Activated naive CD4-positive, alpha-beta T cell treated with anti-CD3 and anti-CD28 coated beads, Interleukin-2, amount 50 U/mL, for 24 hours (primary cell): ENCODE measurements at regions not wholly inside any gene's neighbourhood (a gene's known extent, or its start where the extent isn't known, plus 50 kb on each side); places are given as distances from the start of the nearest gene placed in this dataset.
A peak's percentile ranks its signal among the peaks of the same experiment; 100 is the strongest.

Experiments
- H3K27ac Mint-ChIP-seq: one replicate; pipeline ENCODE4 v1.8.0; 2021; ENCODE audit warnings: mild to moderate bottlenecking, mixed read lengths
- H3K27me3 Mint-ChIP-seq: one replicate; pipeline ENCODE4 v1.8.0; 2021; ENCODE audit warnings: mixed read lengths
- H3K36me3 Mint-ChIP-seq: one replicate; pipeline ENCODE4 v1.8.0; 2021; ENCODE audit warnings: mixed read lengths
- H3K4me1 Mint-ChIP-seq: one replicate; pipeline ENCODE4 v1.8.0; 2021; ENCODE audit warnings: mixed read lengths
- H3K4me3 Mint-ChIP-seq: one replicate; pipeline ENCODE4 v1.8.0; 2021; ENCODE audit warnings: mild to moderate bottlenecking, mixed read lengths
- H3K9me3 Mint-ChIP-seq: one replicate; pipeline ENCODE4 v1.8.0; 2021; ENCODE audit warnings: mixed read lengths

DNA sequence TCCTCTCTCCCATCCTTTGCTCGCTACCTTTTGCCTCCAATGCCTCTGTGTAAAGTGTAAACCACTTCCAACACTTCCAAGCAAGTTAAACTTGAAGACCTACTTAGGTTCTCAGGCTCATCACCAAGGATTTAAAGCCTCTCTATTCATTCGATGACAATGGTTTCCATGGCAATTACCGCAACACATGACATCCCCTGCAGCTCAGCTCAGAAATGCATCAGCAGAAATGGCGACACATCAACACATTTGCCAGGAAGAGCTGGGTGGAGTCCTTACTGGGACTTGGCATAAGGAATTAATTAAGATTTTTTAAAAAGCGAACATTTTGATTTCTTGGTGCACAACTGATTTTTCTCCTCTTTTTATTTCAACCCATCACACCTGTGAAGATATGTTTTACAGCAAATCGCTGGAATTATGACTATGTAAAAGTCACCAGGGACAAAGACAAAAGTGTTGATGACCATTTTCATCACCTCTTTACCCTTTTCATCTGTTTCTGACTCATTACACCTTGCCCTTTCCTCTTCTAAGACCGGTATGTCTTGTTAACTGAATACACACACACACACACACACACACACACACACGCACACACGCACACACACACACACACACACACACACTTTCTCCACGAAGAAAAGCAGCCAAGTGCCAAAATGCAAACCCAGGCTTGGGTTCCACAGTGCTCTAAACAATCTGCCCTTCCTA lies 453.4 kb upstream of the CELF2 start:
- Mint-ChIP-seq H3K4me1 (no peaks in the 10 kb centered on the region), H3K27me3 (peaks cover 12% of the 10 kb centered on the region), H3K4me3 (no peak overlapping the region), H3K27ac (no peak overlapping the region), H3K36me3 (no peaks in the 10 kb centered on the region), H3K9me3 (peaks cover 10% of the 10 kb centered on the region)

DNA sequence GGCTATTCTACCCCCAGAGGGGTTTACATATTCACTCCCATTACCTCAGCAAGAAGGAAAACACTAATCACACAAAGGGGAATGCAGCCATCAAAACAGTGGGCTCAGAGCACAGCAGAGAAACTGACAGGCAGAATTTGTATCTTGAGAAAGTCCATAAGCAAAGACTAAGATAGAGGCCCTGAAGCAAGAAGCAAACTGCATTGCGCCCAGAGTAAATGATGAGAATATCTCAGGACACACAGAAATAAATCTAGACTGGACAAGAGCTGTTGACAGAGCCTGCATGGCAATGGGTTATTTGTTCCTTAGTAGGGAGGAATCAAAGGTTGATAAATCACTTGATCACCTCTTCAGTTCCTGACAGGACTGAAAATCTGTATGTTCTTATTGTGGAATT lies 440.7 kb upstream of the CELF2 start:
- no peaks in the 10 kb centered on the region for H3K4me1 Mint-ChIP-seq
- H3K27ac Mint-ChIP-seq, result no peak overlapping the region
- H3K27me3 Mint-ChIP-seq, result peaks cover 9% of the 10 kb centered on the region

DNA sequence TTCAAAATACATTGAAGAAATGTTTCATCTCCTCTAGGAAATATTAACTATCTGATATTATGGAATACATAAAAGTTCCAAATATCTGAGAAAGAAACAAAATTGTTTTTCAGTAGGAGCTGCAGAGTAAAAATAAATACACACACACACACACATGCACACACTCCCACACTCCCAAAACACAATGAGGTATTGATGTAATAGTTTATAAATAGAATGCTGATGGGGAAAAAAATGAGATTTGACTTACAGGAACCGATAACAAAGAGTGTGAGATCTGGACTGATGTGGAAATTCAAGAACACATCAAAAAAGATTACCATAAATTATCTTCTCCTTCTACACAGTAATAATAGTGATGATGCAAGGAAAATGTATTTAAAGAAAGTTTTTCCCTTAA lies 438.0 kb upstream of the CELF2 start:
- Mint-ChIP-seq H3K27ac (no peak overlapping the region), H3K4me1 (no peaks in the 10 kb centered on the region), H3K36me3 (no peaks in the 10 kb centered on the region), H3K4me3 (no peak overlapping the region), H3K9me3 (no peaks in the 10 kb centered on the region), H3K27me3 (peaks cover 14% of the 10 kb centered on the region)

More for the DNA sequence above, 440.7 kb upstream of the CELF2 start:
- Mint-ChIP-seq H3K9me3 (no peaks in the 10 kb centered on the region), H3K36me3 (no peaks in the 10 kb centered on the region), H3K4me3 (no peak overlapping the region)

DNA sequence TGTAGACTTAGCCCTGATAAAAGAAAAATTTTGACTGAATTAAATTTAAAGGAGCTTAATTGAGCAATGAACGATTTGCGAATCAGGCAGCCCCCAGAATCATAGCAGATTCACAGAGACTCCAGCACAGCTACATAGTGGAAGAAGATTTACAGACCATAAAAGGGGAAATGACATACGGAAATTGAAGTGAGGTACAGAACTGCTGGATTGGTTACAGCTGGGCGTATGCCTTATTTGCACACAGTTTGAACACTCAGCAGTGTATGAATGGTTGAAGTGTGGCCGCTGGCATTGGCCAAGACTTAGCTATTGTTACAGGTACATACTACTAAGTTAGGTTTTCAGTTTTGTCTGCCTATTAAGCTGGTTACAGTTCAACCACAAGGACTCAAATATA lies 433.5 kb upstream of the CELF2 start:
- Mint-ChIP-seq H3K27ac (no peak overlapping the region), H3K27me3 (peaks cover 15% of the 10 kb centered on the region), H3K36me3 (no peaks in the 10 kb centered on the region), H3K4me3 (no peak overlapping the region), H3K4me1 (no peaks in the 10 kb centered on the region), H3K9me3 (no peaks in the 10 kb centered on the region)

DNA sequence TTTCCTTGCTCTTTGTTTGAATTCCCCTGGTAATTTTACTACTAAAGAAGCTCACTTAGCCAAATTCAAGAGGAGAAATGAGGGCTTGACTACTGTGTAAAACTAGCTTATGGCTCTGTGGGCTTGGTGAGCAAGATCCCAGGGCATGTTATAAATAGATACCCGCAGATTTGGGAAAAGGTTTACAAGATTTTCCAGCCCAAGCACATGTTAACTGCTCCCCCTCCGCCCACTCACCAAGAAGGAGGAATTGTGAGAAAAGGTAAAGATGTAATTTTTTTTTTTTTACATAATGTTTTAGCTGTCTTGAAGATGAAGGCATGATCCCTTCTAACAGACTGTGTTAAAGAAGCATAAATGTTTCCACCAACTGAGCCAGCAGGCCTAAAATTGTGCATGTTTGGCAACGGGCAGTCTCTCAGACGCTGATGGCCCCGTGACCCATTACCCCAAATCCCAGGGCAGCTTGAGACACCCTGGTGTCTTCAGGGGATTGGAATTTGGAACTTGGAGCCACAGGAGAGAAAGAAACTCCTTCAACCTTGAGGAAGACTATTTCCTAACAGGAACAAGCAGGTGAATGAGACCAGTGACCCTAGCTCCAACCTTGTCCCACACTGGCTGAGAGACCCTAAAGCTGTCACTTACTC lies 429.8 kb upstream of the CELF2 start:
- H3K27ac Mint-ChIP-seq, result no peak overlapping the region
- peaks cover 16% of the 10 kb centered on the region for H3K27me3 Mint-ChIP-seq
- H3K36me3 Mint-ChIP-seq, result no peaks in the 10 kb centered on the region
- H3K4me1 Mint-ChIP-seq, result no peaks in the 10 kb centered on the region
- H3K9me3 Mint-ChIP-seq, result no peaks in the 10 kb centered on the region
- no peak overlapping the region for H3K4me3 Mint-ChIP-seq

DNA sequence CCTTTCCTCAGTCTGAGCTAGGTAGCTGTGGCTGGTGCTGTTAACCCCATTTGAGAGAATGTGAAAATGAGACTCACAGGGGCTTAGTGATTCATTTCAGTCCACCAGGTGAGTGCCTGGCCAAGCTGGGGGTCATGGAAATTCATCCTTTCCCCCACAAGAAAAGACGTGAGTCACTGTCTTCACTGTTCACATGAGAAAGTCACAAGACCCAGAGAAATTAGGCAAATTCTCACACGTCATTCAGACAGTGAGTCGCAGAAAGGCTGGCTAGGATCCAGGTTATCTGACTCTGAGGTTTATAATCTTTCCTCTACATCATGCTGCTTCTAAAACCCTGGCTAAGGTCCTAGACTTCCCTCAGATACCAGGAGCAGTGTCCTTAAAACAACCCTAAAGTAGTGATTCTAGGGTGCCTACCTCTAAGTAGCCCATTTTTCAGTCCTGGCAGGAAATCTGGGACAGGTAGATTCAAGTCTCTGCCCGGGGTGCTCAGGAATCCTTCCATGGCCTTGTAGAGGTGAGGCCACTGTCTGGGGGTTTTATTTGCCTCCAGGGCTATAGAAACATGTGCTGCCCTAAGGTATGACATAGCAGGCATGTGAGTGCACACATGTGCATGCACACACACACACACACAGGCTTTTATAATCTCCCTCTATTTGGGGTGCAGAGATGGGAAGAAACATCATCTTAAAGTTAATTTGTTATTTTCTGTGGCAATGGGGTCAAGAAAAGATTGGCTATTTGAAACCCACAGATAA lies 427.9 kb upstream of the CELF2 start:
- Mint-ChIP-seq H3K4me1 (no peaks in the 10 kb centered on the region), H3K27ac (peak overlapping the region; percentile 8), H3K9me3 (no peaks in the 10 kb centered on the region), H3K4me3 (no peak overlapping the region), H3K27me3 (peaks cover 12% of the 10 kb centered on the region), H3K36me3 (no peaks in the 10 kb centered on the region)

DNA sequence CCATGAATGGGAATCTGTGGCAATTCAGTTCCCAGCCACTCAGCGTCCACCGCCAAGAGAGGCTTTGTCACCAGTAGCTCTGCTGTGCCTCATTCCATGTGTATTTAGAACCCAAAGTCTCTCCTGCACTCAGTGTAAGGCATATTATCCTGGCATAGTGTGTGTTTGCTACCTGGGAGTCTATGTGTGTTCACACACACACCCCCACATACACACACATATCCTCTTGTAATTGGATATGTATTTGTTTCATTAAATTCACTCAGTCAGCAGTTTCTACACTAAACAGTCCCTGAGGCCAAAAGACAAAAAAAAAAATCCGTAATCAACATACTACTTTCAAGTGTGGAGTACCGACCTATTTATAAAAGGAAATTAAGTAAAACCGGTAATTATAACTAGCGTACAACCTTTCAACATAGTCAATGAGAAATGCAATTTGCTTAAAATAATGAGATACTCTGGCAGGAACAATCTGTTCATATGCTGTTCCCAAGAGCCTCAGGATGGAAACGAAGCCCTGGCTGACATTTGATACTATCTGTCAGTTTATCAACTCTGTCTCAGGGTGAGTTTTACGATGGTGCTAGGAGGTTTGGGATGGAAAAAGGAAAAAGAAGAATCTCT lies 425.8 kb upstream of the CELF2 start:
- H3K9me3 Mint-ChIP-seq, result no peaks in the 10 kb centered on the region
- no peaks in the 10 kb centered on the region for H3K36me3 Mint-ChIP-seq
- no peak overlapping the region for H3K27ac Mint-ChIP-seq
- H3K4me3 Mint-ChIP-seq, result no peak overlapping the region
- peaks cover 10% of the 10 kb centered on the region for H3K27me3 Mint-ChIP-seq
- no peaks in the 10 kb centered on the region for H3K4me1 Mint-ChIP-seq

DNA sequence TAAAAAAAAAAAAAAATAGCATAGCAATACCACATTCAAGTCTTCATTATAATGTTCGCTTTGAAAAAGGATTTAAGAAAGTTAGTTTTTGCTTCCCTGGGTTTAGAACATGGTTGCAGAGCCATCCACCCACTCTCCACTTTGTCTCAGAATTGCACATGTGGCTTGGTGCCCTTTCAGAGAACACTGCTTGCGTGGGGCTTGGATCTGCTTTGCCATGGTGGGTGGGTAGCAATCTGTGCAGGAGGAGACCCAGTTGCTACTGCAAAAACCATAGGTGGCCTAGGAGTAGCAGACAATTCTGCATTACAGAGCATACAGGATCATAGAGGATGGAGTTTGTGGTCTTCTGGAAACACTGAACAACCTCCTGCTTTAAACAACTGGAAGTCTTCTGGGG lies 421.4 kb upstream of the CELF2 start:
- H3K4me3 Mint-ChIP-seq, result no peak overlapping the region

DNA sequence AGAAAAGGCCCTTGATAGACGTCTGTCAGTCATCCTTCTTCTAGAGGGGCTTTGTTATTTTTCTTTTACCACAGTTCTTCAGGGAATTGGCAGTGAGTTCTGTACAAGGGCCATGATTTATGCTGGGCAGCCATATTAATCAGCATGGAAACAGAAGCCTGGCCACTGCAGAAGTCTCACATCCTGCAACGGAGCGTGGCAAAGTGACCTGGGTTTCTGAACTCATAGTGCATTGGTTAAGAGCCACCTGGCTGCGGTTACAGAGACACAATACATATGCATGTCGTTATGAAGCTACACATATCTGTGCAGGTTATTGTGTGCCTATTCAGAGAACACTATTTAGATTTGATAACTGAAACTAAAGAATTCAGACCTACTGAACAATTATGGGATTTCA lies 419.4 kb upstream of the CELF2 start:
- Mint-ChIP-seq H3K9me3 (no peaks in the 10 kb centered on the region), H3K27me3 (peaks cover 9% of the 10 kb centered on the region), H3K4me3 (no peak overlapping the region), H3K4me1 (no peaks in the 10 kb centered on the region), H3K36me3 (no peaks in the 10 kb centered on the region), H3K27ac (no peak overlapping the region)

More for the DNA sequence above, 421.4 kb upstream of the CELF2 start:
- Mint-ChIP-seq H3K4me1 (no peaks in the 10 kb centered on the region), H3K9me3 (no peaks in the 10 kb centered on the region), H3K36me3 (no peaks in the 10 kb centered on the region), H3K27me3 (peaks cover 8% of the 10 kb centered on the region), H3K27ac (no peak overlapping the region)

DNA sequence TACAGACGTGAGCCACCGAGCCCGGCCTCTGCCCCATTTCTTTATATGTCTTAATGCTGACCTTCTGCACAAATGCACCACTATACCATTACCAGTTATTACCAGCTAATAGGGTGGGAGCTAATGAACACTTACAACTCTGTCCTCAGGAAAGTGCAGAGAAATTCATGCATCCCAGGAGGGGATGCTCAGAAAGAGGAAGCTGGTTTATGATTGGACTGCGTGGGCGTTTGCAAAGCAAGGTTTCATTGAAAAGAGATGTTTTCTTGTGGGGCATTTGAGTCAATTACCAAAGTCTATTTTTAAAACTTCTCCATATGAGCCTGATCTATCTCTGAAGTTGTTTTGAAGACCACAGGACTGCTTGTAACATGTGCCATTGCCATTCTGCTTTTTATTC lies 417.7 kb upstream of the CELF2 start:
- Mint-ChIP-seq H3K4me3 (no peak overlapping the region), H3K27me3 (peaks cover 13% of the 10 kb centered on the region), H3K36me3 (no peaks in the 10 kb centered on the region)

DNA sequence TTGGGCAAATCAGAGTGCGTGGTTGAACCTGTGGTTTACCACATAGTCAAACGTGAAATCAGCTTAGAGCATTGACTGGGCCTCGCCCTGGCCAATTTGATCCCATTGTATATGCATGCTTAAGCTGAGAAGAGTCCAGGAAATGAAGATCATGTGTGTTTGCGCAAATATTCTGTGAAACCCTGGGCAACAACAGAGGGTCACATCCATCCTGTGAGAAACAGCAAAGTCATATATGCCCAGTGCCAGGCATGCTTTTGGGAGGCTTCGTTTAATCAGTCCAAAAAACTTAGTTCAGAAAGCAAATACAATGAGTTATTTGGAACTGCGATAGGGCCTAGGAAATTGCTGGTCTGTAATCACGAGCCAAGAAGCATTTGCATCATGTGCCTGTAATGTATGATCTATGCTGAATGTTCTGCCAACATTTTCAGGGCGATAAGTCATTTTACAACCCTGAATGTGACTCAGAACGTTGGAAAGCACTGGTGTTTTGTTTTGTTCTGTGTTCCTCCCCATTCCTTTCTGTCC lies 412.1 kb upstream of the CELF2 start:
- H3K9me3 Mint-ChIP-seq, result no peaks in the 10 kb centered on the region
- H3K36me3 Mint-ChIP-seq, result no peaks in the 10 kb centered on the region

More for the DNA sequence above, 417.7 kb upstream of the CELF2 start:
- no peak overlapping the region for H3K27ac Mint-ChIP-seq
- no peaks in the 10 kb centered on the region for H3K9me3 Mint-ChIP-seq
- no peaks in the 10 kb centered on the region for H3K4me1 Mint-ChIP-seq

DNA sequence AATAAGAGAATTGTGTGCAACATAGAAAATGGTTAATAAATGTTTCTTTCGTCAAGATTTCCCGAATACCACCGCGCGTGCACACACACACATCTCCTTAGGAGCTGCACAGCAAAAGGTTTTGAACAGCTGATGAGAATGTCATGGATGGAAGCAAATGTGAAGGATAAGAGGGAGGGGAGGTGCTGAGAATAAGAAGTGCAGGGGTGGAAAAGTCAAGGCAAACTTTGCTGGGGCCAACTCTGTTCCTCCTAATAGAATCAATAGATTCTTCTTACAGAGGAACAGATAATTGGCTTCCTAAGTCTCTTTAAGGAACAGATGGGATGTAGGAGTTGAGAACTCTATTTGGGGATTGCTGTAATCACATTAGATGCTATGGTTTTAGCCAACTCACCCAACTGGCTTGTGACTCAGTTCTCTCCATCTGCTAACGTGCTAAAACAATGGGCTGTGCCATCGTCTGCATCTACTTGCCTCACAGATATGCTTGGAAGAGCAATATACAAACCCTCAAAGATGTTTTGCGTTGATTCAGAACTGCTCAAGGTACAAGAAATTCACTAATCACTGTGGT lies 408.2 kb upstream of the CELF2 start:
- H3K4me1 Mint-ChIP-seq, result no peaks in the 10 kb centered on the region
- no peak overlapping the region for H3K4me3 Mint-ChIP-seq
- H3K27ac Mint-ChIP-seq, result no peak overlapping the region
- H3K27me3 Mint-ChIP-seq, result peaks cover 11% of the 10 kb centered on the region
- no peaks in the 10 kb centered on the region for H3K36me3 Mint-ChIP-seq
- H3K9me3 Mint-ChIP-seq, result no peaks in the 10 kb centered on the region

More for the DNA sequence above, 412.1 kb upstream of the CELF2 start:
- Mint-ChIP-seq H3K4me3 (no peak overlapping the region), H3K27me3 (peaks cover 13% of the 10 kb centered on the region), H3K27ac (no peak overlapping the region), H3K4me1 (no peaks in the 10 kb centered on the region)

DNA sequence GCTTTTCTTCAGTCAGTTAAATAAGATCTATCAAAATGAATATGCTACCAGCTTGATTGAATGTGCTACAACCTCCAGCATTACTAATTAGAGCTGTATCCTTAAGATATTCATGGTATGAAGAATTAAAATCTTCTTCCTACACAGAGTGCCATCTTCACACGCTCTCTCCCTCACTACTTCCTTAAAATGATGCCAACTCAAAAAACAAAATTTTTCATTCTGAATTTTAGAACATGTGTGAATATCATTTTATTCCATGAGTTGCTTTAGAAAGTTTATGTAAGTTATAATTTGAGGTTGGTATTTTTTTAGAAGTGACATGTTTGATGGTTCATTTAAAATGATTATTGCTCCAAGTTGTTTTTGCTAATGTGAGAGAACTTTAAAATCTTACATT lies 407.5 kb upstream of the CELF2 start:
- H3K36me3 Mint-ChIP-seq, result no peaks in the 10 kb centered on the region
- peaks cover 7% of the 10 kb centered on the region for H3K27me3 Mint-ChIP-seq
- H3K4me3 Mint-ChIP-seq, result no peak overlapping the region
- no peaks in the 10 kb centered on the region for H3K9me3 Mint-ChIP-seq
- H3K27ac Mint-ChIP-seq, result no peak overlapping the region
- H3K4me1 Mint-ChIP-seq, result no peaks in the 10 kb centered on the region

DNA sequence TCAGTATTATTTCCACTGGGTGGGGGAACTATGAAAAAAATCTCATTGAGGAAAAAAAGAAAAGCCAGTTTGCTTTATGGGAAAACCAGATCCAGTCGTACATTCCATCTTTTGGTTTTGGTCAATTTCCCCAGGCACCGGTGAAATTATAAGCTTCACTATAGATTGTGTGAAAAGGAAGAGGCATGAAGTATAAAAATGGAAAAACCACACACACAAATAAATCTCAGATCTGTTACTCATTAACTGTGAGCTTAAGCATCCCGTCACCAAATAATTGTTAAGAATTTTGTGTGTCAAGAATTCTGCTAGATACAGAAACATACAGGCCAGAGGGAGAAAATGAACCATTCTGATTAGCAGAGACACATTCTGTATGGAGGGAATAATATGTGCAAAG lies 405.5 kb upstream of the CELF2 start:
- H3K4me3 Mint-ChIP-seq, result no peak overlapping the region
- no peak overlapping the region for H3K27ac Mint-ChIP-seq
- H3K27me3 Mint-ChIP-seq, result peaks cover 7% of the 10 kb centered on the region
- no peaks in the 10 kb centered on the region for H3K36me3 Mint-ChIP-seq
- no peaks in the 10 kb centered on the region for H3K9me3 Mint-ChIP-seq
- H3K4me1 Mint-ChIP-seq, result no peaks in the 10 kb centered on the region

DNA sequence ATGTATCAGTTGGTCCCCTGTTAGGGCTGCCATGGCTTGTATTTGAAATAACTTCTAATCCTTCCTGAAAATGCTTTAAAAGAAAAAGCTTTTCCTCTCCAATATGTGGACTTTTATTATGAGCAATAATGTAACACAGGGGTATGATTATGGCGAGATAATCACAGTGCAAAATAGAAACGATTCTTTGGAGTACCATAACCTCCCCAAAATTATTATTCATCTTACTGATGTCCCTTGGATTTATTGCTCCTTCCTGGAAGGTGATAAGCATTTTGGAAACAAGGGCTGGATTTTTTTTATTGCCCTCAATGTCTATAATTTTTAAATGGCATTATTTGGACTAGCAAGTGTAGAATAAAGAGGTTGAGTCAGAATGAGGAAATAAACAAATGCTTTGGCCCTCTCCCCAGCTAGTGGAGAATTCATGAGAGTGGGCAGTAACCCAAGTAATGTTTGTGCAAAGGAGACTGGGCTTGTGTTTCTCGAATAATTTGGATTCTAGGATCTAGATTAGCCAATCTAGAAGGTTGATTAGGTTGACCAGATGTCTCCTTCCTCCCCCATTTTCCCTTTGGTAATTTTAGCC lies 403.9 kb upstream of the CELF2 start:
- no peak overlapping the region for H3K4me3 Mint-ChIP-seq
- H3K36me3 Mint-ChIP-seq, result no peaks in the 10 kb centered on the region
- no peaks in the 10 kb centered on the region for H3K4me1 Mint-ChIP-seq
- no peak overlapping the region for H3K27ac Mint-ChIP-seq
- no peaks in the 10 kb centered on the region for H3K9me3 Mint-ChIP-seq
- H3K27me3 Mint-ChIP-seq, result peaks cover 7% of the 10 kb centered on the region
